Testis (tissue), 2 donors: ENCODE measurements at regions not wholly inside any gene's neighbourhood (a gene's known extent, or its start where the extent isn't known, plus 50 kb on each side); places are given as distances from the start of the nearest gene placed in this dataset.

Experiments
- CTCF ChIP-seq, 3 experiments: fragments of 450-650 bp in 2 of 3; fragments of 200-600 bp in 1 of 3; sonication (generic) in 1 of 3; IDR thresholded peaks; one replicate each; pipeline ENCODE4 v1.5.1; 2016 to 2019; ENCODE audit warnings: antibody characterized with exemption in 3 of 3, mild to moderate bottlenecking in 2 of 3, moderate library complexity in 1 of 3
- POLR2A ChIP-seq: fragments of 450-650 bp; IDR thresholded peaks from one replicate; pipeline ENCODE4 v1.6.1; 2017; ENCODE audit warnings: antibody characterized with exemption, mild to moderate bottlenecking, moderate library complexity

GRCh38 chr11:38038777-38039176, 1440.7 kb upstream of the RAG2 start:
- TF ChIP-seq CTCF (IDR thresholded peaks at IDR 0.05) (no peak), POLR2A (no peak)
